LNCaP clone FGC (cell line): ENCODE measurements at regions not wholly inside any gene's neighbourhood (a gene's known extent, or its start where the extent isn't known, plus 50 kb on each side); places are given as distances from the start of the nearest gene placed in this dataset.

Experiments
- DNase-seq: peaks from one replicate; pipeline ENCODE4 v3.0.0-alpha.2; 2011; ENCODE audit warnings: low read depth
- H3K4me3 ChIP-seq: 2 replicates; pipeline ENCODE4 v1.5.1; 2011; ENCODE audit warnings: mild to moderate bottlenecking, low read depth, low read length, control low read depth
- TF ChIP-seq, protein P1 (sequence below): IDR thresholded peaks from 2 replicates; pipeline ENCODE4 v1.5.1; 2012; ENCODE audit warnings: mild to moderate bottlenecking; ENCODE audit not compliant: control insufficient read depth, insufficient read depth; ENCODE audit errors: extremely low read depth

DNA sequence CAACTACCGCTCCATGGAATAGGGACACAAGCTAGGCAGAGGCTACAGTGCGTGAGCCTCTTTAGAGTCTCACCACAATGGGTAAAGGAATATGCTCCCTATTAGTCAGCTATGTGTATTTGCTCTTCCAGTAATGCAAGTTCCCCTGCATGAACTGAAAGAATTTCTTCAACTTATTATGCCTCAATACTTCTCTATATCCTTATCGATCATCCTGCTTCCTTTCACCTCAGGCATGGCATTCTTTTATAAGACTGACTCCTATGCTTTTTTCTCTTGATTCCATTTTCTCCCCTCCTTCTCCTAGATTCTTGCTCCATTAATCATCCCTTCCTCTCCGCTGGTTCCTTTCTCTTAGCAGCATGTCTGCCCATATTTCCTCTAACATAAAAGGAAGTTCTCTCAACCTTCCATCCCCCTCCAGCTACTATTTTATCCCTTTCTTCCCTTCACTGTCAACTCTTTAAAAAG is 94.5 kb upstream of the CPM start:
- no peak overlapping the region for H3K4me3 ChIP-seq
- no peak for DNase-seq
- TF ChIP-seq, protein P1, sequence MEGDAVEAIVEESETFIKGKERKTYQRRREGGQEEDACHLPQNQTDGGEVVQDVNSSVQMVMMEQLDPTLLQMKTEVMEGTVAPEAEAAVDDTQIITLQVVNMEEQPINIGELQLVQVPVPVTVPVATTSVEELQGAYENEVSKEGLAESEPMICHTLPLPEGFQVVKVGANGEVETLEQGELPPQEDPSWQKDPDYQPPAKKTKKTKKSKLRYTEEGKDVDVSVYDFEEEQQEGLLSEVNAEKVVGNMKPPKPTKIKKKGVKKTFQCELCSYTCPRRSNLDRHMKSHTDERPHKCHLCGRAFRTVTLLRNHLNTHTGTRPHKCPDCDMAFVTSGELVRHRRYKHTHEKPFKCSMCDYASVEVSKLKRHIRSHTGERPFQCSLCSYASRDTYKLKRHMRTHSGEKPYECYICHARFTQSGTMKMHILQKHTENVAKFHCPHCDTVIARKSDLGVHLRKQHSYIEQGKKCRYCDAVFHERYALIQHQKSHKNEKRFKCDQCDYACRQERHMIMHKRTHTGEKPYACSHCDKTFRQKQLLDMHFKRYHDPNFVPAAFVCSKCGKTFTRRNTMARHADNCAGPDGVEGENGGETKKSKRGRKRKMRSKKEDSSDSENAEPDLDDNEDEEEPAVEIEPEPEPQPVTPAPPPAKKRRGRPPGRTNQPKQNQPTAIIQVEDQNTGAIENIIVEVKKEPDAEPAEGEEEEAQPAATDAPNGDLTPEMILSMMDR = no peak

DNA sequence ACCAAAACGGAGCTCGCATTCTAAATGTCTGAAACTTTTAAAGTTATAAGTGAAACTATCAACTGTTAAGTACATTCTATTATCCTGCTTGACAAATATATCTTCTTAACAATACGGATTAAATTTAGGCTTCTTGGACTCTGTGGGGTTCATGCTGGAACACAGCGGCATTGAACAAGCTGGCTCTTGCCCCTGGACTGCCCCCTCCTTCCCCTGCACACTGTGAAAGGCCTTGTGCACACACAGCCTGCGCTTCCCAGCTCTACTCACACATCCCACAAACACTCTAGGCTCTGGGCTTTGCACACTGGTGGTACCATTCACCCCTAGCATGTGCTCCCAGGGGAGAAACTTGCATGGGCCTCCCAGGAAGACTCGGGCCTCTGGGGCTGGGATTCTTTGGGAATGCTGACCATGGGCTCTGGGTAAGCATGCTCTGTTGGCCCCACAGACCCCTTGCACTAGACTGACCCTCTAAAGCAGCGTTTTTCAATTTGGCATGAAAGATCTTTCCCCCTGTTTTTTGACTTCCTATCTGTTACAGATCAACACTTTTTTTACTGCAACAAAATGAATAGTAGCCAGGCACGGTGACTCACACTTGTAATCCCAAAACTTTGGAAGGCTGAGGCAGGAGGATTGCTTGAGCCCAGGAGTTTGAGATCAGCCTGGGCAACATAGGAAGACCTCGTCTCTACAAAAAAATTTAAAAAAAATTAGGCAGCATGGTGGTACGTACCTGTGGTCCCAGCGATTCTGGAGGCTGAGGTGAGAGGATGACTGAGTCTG is 96.2 kb upstream of the CPM start:
- TF ChIP-seq, protein P1 = no peak
- DNase-seq = no peak
- H3K4me3 ChIP-seq = no peak overlapping the region

DNA sequence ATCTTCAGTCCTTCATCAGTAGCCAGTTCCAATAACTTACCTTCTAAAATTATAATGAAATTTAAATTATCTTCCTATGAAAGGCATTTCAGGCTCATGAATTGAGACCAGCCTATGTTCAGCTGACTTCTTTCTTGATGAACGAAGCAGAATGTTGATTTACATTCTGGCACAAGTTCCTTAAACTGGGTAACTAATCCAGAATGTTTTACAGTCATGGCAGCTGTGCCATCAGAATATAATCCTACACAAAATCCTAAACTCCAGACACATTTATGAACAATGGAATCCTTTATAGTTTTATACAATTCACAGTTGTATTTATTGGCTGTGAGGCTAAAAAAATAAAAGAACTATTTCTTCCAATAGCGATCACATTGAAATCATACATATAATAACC is 97.3 kb upstream of the CPM start:
- TF ChIP-seq, protein P1 = no peak
- DNase-seq = no peak
- H3K4me3 ChIP-seq = no peak overlapping the region

DNA sequence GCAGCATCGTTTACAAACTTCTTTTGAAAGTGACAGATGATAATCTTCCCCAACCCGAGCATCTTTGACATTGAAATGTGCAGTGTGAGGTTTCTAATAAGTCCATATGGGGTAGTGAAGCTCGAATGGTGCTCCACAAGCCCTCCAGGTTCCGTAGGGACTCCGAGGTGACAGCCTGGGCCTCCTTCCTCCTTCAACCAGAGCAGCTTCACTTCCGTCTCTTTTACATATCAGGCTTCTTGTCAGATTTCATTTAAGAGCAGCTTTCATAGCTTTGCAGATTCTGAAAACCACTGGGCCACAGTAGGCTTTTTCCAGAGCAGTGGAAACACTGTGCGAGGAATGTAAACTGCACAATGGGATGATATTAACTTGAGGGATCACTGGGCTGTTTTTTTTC is 103.6 kb upstream of the CPM start:
- TF ChIP-seq, protein P1 = no peak
- no peak for DNase-seq
- no peak overlapping the region for H3K4me3 ChIP-seq

DNA sequence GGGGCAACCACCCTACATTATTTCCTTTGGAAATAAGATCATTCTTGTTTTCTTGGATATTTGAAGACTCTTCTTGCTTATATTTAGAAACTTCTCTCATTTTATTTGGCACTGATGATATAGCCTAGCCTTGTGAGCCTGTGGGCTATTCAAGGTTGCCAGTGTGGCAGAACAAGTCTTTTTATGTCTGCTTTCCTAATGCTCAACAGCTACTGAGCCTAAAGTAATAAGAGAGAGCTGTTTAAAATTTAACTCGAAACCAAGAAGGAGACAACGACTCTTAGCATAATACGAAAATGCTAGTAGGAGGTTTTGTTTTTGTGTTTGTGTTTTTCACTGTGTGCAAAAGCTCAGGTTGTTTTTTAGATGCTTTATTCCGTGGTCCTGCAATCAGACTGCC is 104.0 kb upstream of the CPM start:
- no peak overlapping the region for H3K4me3 ChIP-seq
- TF ChIP-seq, protein P1 = no peak
- no peak for DNase-seq

DNA sequence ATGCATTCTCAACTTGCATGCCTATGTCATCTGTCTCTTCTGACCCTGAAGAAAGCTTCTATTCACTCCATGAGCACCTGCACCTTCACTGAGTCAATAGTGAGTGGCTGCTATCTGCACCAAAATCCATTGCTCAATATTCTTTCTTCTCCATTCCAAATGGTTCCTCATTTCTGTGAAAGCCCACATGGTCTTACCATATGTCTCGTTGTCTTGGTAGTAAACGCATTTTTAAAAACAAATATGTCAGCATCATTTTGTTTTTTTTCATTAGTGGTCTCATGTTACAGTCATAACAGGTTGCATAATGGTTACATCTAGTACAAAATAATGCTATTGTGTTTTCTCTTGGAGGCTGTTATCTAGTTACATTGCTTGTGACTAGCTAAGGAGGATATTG is 106.9 kb upstream of the CPM start:
- no peak overlapping the region for H3K4me3 ChIP-seq
- DNase-seq = no peak
- TF ChIP-seq, protein P1 = no peak

DNA sequence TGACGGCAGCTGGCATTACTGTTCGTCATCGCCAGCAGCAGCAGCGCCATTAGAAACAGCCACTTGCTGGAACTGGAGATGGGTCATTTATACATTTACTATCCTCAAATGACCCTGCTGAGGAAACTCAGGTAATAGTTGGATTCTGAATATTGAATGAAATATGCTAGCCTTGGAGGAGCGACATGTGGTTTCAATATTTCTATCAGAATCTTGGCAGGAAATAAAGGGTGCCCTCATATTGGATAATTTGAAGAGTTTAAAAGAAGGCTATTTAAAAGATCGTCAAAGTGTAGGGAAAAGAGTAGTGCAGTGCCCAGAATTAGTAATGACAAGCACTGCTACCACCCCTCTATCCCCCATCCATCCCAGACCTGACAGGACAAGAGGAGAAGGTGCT is 109.6 kb upstream of the CPM start:
- DNase-seq = no peak
- TF ChIP-seq, protein P1 = no peak
- H3K4me3 ChIP-seq = no peak overlapping the region
